ENCODE measurements at regions not wholly inside any gene's neighbourhood (a gene's known extent, or its start where the extent isn't known, plus 50 kb on each side); places are given as distances from the start of the nearest gene placed in this dataset.

GRCh38 chr5:158534203-158534602 lies 565.5 kb downstream of the EBF1 start:
- Histone ChIP-seq H3K27ac (ENCODE audit: insufficient read depth, low read length, poor library complexity, severe bottlenecking) (no peak overlapping the region), H3K4me1 (ENCODE audit: control insufficient read depth, insufficient read depth, low read length, poor library complexity, severe bottlenecking) (no peaks in the 10 kb centered on the region), H3K9me3 (ENCODE audit: control insufficient read depth in 2 of 2, low read length in 2 of 2) (no peaks in the 10 kb centered on the region), H3K4me3 (ENCODE audit: low read depth, low read length) (no peak overlapping the region), H3K27me3 (ENCODE audit: control insufficient read depth, insufficient read depth, low read length) (no peaks in the 10 kb centered on the region), H3K36me3 (ENCODE audit: control insufficient read depth, insufficient read depth, low read length) (no peaks in the 10 kb centered on the region)
- ATAC-seq (ENCODE audit: low read depth in 2 of 2) (no peak), DNase-seq (no peak)
- Mint-ChIP-seq H3K4me3 (no peak overlapping the region), H3K36me3 (no peaks in the 10 kb centered on the region), H3K4me1 (no peaks in the 10 kb centered on the region), H3K27me3 (no peaks in the 10 kb centered on the region), H3K27ac (no peak overlapping the region), H3K9me3 (peaks cover 0 to 1% (median 0%) of the 10 kb centered on the region in 7 donors)

DNA sequence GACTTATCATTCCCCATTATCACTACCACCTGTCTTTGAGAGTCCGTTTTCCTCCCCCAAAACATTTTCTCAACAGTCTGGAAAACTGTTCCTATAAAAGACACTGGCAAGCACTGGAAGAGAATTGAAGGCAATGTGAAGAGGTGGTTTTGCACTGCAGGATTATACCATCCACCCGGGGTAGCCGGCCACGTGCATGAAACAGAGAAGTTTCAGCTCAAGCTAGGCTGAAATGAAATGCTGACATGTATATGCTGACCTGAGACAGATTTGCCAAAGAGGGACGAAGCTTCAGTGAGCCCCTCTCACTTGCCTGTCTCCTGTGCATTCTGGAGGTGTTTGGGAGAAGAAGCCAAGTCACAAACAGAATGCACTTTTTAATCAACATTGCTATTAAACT lies 567.0 kb downstream of the EBF1 start:
- no peak for DNase-seq
- Mint-ChIP-seq H3K9me3 (peaks cover 0 to 3% (median 0%) of the 10 kb centered on the region in 7 donors), H3K4me3 (no peak overlapping the region), H3K4me1 (no peaks in the 10 kb centered on the region), H3K27me3 (no peaks in the 10 kb centered on the region), H3K27ac (no peak overlapping the region), H3K36me3 (no peaks in the 10 kb centered on the region)
- no peak for ATAC-seq (ENCODE audit: low read depth in 2 of 2)
- no peaks in the 10 kb centered on the region for H3K9me3 ChIP-seq (ENCODE audit: control insufficient read depth in 2 of 2, low read length in 2 of 2)
- H3K4me3 ChIP-seq (ENCODE audit: low read depth, low read length) = no peak overlapping the region
- no peaks in the 10 kb centered on the region for H3K4me1 ChIP-seq (ENCODE audit: control insufficient read depth, insufficient read depth, low read length, poor library complexity, severe bottlenecking)
- H3K27ac ChIP-seq (ENCODE audit: insufficient read depth, low read length, poor library complexity, severe bottlenecking) = no peak overlapping the region
- no peaks in the 10 kb centered on the region for H3K36me3 ChIP-seq (ENCODE audit: control insufficient read depth, insufficient read depth, low read length)
- H3K27me3 ChIP-seq (ENCODE audit: control insufficient read depth, insufficient read depth, low read length) = no peaks in the 10 kb centered on the region

DNA sequence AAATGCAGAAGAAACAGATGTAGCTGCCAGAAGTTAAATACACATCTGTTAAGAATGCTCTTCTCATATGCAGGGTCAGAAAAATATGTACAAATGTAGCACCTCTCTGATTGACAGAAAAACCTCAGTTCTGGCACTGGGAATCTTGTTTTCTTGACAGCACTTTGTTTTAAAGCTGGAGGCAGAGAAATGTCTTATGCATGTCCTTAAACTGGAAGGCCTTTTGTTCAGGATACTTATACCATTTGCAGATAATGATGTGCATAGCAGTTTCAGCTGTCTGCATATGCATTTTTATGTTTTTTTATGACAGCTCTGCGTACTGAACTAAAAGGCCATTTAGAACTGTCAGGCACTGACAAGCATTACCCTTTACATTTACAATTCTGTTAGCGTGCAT lies 567.9 kb downstream of the EBF1 start:
- no peaks in the 10 kb centered on the region for H3K9me3 ChIP-seq (ENCODE audit: control insufficient read depth in 2 of 2, low read length in 2 of 2)
- no peak overlapping the region for H3K27ac ChIP-seq (ENCODE audit: insufficient read depth, low read length, poor library complexity, severe bottlenecking)
- ATAC-seq (ENCODE audit: low read depth in 2 of 2) = no peak
- no peaks in the 10 kb centered on the region for H3K36me3 ChIP-seq (ENCODE audit: control insufficient read depth, insufficient read depth, low read length)
- Mint-ChIP-seq H3K4me3 (no peak overlapping the region), H3K36me3 (no peaks in the 10 kb centered on the region), H3K9me3 (peaks cover 0 to 5% (median 0%) of the 10 kb centered on the region in 7 donors), H3K4me1 (no peaks in the 10 kb centered on the region), H3K27me3 (no peaks in the 10 kb centered on the region), H3K27ac (no peak overlapping the region)
- no peaks in the 10 kb centered on the region for H3K4me1 ChIP-seq (ENCODE audit: control insufficient read depth, insufficient read depth, low read length, poor library complexity, severe bottlenecking)
- H3K27me3 ChIP-seq (ENCODE audit: control insufficient read depth, insufficient read depth, low read length) = no peaks in the 10 kb centered on the region
- no peak for DNase-seq
- H3K4me3 ChIP-seq (ENCODE audit: low read depth, low read length) = no peak overlapping the region

DNA sequence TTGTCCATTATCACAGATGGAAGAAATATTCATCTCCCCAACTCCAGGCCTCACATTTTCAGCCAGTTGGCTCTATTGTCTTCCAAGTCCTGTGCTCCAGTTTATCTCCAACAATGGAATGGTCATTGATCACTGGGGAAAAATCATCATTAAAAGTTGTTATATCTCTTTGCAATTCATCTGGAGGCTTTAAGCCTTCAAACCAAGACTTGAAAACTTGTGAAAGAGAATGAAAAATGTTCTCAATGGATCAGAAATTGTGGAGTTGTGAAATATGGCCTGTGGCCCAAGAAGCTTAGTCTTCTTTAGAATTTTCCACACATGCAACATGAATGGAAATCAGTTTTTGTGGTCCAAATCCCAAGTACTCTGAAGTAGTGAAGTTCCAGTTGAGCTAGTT lies 569.6 kb downstream of the EBF1 start:
- Mint-ChIP-seq H3K4me1 (no peaks in the 10 kb centered on the region), H3K27me3 (no peaks in the 10 kb centered on the region), H3K27ac (no peak overlapping the region), H3K9me3 (peaks cover 0 to 5% (median 0%) of the 10 kb centered on the region in 7 donors), H3K36me3 (no peaks in the 10 kb centered on the region), H3K4me3 (no peak overlapping the region)
- H3K36me3 ChIP-seq (ENCODE audit: control insufficient read depth, insufficient read depth, low read length) = no peaks in the 10 kb centered on the region
- ATAC-seq (ENCODE audit: low read depth in 2 of 2) (no peak), DNase-seq (no peak)
- H3K9me3 ChIP-seq (ENCODE audit: control insufficient read depth in 2 of 2, low read length in 2 of 2) = no peaks in the 10 kb centered on the region
- no peaks in the 10 kb centered on the region for H3K4me1 ChIP-seq (ENCODE audit: control insufficient read depth, insufficient read depth, low read length, poor library complexity, severe bottlenecking)
- H3K27me3 ChIP-seq (ENCODE audit: control insufficient read depth, insufficient read depth, low read length) = no peaks in the 10 kb centered on the region
- no peak overlapping the region for H3K27ac ChIP-seq (ENCODE audit: insufficient read depth, low read length, poor library complexity, severe bottlenecking)
- H3K4me3 ChIP-seq (ENCODE audit: low read depth, low read length) = no peak overlapping the region

DNA sequence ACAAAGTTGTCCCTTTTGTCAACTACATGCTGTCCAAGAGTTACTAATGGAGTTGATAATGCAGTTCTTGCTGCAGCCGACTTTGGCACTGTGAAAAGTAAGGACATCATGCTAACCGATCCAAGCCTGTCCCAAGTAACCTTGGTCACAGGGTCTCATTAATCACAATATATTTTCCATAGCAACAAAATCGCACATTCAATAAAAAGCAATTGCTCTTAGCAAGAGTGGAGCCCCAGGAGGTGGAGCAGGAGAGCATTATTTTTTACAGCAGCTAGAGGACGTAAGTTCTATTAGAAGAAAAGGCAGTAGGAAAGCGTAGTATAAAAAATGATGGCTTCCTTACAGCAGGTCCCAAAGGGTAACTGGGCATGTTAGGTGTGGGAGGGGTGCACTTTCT lies 570.3 kb downstream of the EBF1 start:
- Mint-ChIP-seq H3K4me1 (no peaks in the 10 kb centered on the region), H3K27me3 (no peaks in the 10 kb centered on the region), H3K9me3 (peaks cover 0 to 5% (median 0%) of the 10 kb centered on the region in 7 donors), H3K27ac (peak overlapping the region in 1 of 3 donors; percentile 23), H3K36me3 (no peaks in the 10 kb centered on the region), H3K4me3 (no peak overlapping the region)
- ATAC-seq (ENCODE audit: low read depth in 2 of 2) = no peak
- no peak for DNase-seq
- Histone ChIP-seq H3K27me3 (ENCODE audit: control insufficient read depth, insufficient read depth, low read length) (no peaks in the 10 kb centered on the region), H3K36me3 (ENCODE audit: control insufficient read depth, insufficient read depth, low read length) (no peaks in the 10 kb centered on the region), H3K27ac (ENCODE audit: insufficient read depth, low read length, poor library complexity, severe bottlenecking) (no peak overlapping the region), H3K4me1 (ENCODE audit: control insufficient read depth, insufficient read depth, low read length, poor library complexity, severe bottlenecking) (no peaks in the 10 kb centered on the region), H3K9me3 (ENCODE audit: control insufficient read depth in 2 of 2, low read length in 2 of 2) (no peaks in the 10 kb centered on the region), H3K4me3 (ENCODE audit: low read depth, low read length) (no peak overlapping the region)

DNA sequence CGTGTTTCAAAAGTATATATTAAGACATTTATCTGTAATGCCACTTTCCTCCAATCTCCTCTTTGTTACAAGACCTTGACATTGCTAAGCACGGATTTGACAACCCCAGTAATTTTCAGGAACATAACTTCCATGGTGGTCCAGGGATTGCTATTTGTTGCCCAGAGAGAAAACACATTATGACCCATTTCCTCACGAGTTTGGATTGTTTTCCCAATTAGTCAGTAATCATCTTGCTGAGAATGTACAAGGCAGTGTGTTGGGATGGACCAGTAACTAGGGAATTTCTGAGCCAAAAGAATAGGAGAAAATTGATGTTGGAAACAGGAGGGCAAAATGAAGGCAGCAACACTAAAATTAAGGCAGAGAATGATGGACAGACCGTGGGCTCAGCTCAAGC lies 574.1 kb downstream of the EBF1 start:
- Mint-ChIP-seq H3K9me3 (peaks cover 0 to 5% (median 0%) of the 10 kb centered on the region in 7 donors), H3K4me3 (no peak overlapping the region), H3K27ac (no peak overlapping the region), H3K27me3 (no peaks in the 10 kb centered on the region), H3K4me1 (no peaks in the 10 kb centered on the region), H3K36me3 (no peaks in the 10 kb centered on the region)
- H3K4me3 ChIP-seq (ENCODE audit: low read depth, low read length) = no peak overlapping the region
- H3K9me3 ChIP-seq (ENCODE audit: control insufficient read depth in 2 of 2, low read length in 2 of 2) = no peaks in the 10 kb centered on the region
- H3K4me1 ChIP-seq (ENCODE audit: control insufficient read depth, insufficient read depth, low read length, poor library complexity, severe bottlenecking) = no peaks in the 10 kb centered on the region
- no peak overlapping the region for H3K27ac ChIP-seq (ENCODE audit: insufficient read depth, low read length, poor library complexity, severe bottlenecking)
- H3K36me3 ChIP-seq (ENCODE audit: control insufficient read depth, insufficient read depth, low read length) = no peaks in the 10 kb centered on the region
- H3K27me3 ChIP-seq (ENCODE audit: control insufficient read depth, insufficient read depth, low read length) = no peaks in the 10 kb centered on the region
- DNase-seq = no peak
- ATAC-seq (ENCODE audit: low read depth in 2 of 2) = no peak

GRCh38 chr5:158524070-158524469 lies 575.6 kb downstream of the EBF1 start:
- ATAC-seq (ENCODE audit: low read depth in 2 of 2) (no peak), DNase-seq (no peak)
- no peaks in the 10 kb centered on the region for H3K36me3 ChIP-seq (ENCODE audit: control insufficient read depth, insufficient read depth, low read length)
- no peak overlapping the region for H3K4me3 ChIP-seq (ENCODE audit: low read depth, low read length)
- no peaks in the 10 kb centered on the region for H3K9me3 ChIP-seq (ENCODE audit: control insufficient read depth in 2 of 2, low read length in 2 of 2)
- H3K4me1 ChIP-seq (ENCODE audit: control insufficient read depth, insufficient read depth, low read length, poor library complexity, severe bottlenecking) = no peaks in the 10 kb centered on the region
- no peak overlapping the region for H3K4me3 Mint-ChIP-seq
- no peaks in the 10 kb centered on the region for H3K27me3 ChIP-seq (ENCODE audit: control insufficient read depth, insufficient read depth, low read length)
- no peaks in the 10 kb centered on the region for H3K36me3 Mint-ChIP-seq
- H3K9me3 Mint-ChIP-seq = peaks cover 0 to 5% (median 0%) of the 10 kb centered on the region in 7 donors
- no peaks in the 10 kb centered on the region for H3K27me3 Mint-ChIP-seq
- H3K27ac ChIP-seq (ENCODE audit: insufficient read depth, low read length, poor library complexity, severe bottlenecking) = no peak overlapping the region
- no peaks in the 10 kb centered on the region for H3K4me1 Mint-ChIP-seq
- no peak overlapping the region for H3K27ac Mint-ChIP-seq

DNA sequence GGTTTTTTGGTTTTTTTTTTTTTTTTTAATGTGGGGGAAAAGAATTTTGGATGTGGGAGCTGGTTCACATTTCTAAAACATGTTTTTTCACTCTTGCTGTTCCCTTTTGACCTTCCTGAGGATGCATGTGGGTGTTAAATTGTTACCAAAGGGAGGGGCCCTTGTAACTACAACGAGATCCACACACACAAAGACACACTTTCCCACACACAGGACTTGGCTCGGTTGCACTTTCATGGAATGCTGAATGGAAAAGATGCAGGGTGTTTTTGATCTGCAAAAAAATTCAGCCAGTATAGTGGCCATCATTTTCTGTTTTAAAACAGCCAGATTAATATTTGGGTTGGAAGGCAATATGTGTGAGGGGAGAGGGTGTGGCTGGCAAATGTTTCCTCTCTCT lies 576.9 kb downstream of the EBF1 start:
- ATAC-seq (ENCODE audit: low read depth in 2 of 2) (no peak), DNase-seq (no peak)
- H3K4me1 Mint-ChIP-seq = no peaks in the 10 kb centered on the region
- H3K27ac Mint-ChIP-seq = no peak overlapping the region
- Histone ChIP-seq H3K27ac (ENCODE audit: insufficient read depth, low read length, poor library complexity, severe bottlenecking) (no peak overlapping the region), H3K9me3 (ENCODE audit: control insufficient read depth in 2 of 2, low read length in 2 of 2) (no peaks in the 10 kb centered on the region), H3K36me3 (ENCODE audit: control insufficient read depth, insufficient read depth, low read length) (no peaks in the 10 kb centered on the region), H3K4me1 (ENCODE audit: control insufficient read depth, insufficient read depth, low read length, poor library complexity, severe bottlenecking) (no peaks in the 10 kb centered on the region), H3K4me3 (ENCODE audit: low read depth, low read length) (no peak overlapping the region), H3K27me3 (ENCODE audit: control insufficient read depth, insufficient read depth, low read length) (no peaks in the 10 kb centered on the region)
- peaks cover 0 to 3% (median 0%) of the 10 kb centered on the region in 7 donors for H3K9me3 Mint-ChIP-seq
- no peaks in the 10 kb centered on the region for H3K27me3 Mint-ChIP-seq
- H3K4me3 Mint-ChIP-seq = no peak overlapping the region
- H3K36me3 Mint-ChIP-seq = no peaks in the 10 kb centered on the region

All from CD4-positive, CD25-positive, alpha-beta regulatory T cell (primary cell).